ENCODE measurements at regions not wholly inside any gene's neighbourhood (a gene's known extent, or its start where the extent isn't known, plus 50 kb on each side); places are given as distances from the start of the nearest gene placed in this dataset.
A peak's percentile ranks its signal among the peaks of the same experiment; 100 is the strongest.

DNA sequence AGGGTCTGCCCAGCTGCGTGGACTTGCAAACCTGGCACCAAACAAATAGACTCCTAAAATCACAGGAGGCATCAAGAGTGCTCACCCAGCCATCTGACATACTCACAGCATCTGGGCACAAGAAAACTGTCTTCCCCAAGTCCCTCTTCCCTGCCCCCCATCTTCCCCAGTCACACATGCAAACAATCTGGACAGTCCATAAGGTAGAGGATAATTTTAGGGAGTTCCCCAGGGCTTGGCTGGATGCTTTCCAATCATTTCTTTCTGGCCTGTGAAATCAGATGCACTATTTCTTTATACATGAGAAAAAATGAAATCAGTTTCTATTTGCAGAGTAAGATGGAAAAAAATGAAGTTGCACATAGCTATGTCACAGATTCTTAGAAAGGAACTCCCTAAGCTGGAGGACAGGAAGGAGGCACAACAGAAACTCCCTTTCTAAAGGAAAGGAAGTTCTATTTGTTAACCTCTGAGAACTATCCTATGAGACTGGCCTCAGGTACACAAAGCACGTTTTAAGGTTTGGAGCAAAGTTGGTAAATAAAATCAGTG is 342.3 kb downstream of the HNRNPD start:
- no peak for DNase-seq (ENCODE audit: low read depth)

DNA sequence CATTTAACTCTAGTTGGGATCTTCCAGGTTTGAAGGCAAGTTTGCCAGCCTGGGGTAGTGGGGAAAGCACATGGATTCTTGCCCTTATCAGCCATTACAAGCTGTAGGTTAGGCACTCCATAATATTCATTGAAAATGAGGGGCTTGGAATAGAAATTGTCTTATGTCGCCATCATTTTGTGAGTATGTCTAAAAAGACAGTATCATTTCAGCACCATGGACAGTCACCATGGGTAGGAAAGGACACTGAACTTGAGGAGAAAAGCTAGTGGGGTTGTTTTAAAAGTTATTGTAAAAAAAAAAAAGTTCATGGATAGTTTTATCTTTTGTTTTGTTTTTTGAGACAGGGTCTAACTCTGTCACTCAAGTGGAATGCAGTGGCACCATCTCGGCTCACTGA is 356.1 kb downstream of the HNRNPD start:
- peak; percentile 1 for DNase-seq (ENCODE audit: low read depth)

DNA sequence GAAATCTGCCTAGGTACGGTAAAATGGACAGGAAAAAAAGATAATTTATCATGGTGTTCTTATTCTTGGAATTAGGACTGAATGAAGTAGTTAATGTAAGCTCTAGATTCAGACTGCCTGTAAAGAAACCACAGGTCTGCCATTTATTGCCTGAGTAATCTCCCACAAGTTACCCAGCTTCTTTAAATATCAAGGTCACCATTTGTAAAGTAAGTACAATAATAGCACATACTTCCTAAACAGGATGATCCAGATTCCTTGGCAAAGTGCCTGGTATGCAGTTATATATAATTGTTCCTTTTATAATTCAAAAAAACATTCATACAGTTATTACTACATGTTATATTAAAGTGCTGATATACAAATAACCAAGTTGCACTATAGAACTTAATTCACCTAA is 368.6 kb downstream of the HNRNPD start:
- DNase-seq (ENCODE audit: low read depth): no peak

DNA sequence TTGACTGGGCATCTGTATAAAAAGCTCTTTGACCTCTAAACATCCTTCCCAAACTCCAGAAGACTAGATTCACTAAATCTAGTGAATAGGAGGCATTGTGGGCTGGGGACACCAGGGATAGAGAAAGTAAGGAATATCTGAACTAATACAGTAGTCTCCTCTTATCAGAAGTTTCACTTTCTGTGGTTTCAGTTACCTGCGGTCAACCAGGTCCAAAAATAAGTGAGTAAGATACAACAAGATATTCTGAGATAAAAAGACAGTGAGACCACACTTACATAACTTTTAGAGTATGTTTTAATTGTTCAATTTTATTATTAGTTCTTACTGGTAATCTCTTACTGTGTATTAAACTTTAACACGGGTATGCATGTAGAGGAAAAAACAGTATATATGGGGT is 376.5 kb downstream of the HNRNPD start:
- no peak for DNase-seq (ENCODE audit: low read depth)

DNA sequence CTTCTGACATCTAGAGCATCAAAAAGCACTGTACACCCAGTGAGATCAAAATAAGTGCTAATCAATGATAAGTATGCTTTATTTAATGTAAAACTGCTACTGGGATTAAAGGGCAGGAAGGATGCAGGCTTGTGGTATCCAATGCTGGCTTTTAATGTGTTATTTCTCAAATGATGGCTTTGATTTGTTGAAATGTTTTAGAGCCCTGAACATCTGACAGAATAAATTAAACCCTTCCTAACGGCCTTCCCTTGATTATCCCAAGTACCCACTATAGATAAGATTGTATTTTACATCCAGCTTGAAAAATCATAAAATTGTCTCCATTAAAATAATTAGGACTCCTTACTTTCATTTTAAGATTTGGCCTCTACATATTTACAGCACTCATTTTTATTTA is 382.9 kb downstream of the HNRNPD start:
- DNase-seq (ENCODE audit: low read depth): no peak

DNA sequence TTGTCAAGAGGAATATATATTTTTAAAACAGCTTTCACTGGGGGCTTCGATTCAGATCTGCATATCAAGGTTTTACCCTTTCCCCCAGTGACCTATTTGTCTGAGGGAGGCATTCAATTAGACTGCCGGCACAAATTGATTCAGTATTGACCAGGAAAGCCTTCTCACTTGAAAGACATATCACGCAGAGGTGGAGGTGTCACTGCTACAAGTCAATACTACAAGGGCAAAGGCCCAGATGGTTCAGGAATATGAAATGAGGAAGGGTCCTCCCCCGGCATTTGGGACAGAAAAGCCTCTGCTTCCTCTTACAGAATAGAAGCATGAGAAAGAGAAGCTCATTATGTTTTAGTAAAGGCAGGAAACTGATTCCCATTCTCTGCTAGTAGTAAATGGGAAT is 383.6 kb downstream of the HNRNPD start:
- no peak for DNase-seq (ENCODE audit: low read depth)

DNA sequence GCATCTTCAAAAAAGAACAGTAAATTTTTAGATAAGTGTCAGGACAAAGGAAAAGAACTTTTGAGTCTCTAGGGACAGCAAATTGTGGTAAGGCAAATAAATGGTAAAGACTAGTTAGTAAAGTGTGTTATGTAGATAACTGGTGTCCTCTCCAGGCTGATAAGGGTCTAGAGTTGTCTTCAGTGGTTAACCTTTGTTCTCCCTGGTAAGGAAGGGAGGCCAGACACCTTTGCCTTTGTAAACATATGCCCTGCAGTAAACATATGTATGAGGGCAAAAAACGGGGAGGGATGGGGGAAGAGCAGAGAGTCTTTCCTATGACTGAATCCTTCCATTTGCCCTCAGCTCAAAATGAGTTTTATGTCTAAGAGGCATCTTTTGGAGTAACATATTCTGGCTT is 384.6 kb downstream of the HNRNPD start:
- no peak for DNase-seq (ENCODE audit: low read depth)

DNA sequence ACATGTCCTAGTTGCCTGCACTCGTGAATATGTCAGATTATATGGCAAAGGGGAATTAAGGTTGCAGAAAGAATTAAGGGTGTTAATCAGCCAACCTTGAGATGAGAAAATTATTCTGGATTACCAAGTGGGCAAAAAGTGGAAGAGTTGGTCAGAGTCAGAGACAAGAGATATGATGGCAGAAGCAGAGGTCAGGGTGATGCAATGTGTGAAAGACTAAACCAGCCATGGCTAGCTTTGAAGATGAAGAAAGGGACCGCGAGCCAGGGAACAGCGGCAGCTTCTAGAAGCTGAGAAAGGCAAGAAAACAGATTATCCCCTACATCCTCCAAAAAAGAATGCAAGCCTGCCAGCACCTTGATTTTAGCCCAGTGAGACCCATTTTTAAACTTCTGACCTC is 385.6 kb downstream of the HNRNPD start:
- no peak for DNase-seq (ENCODE audit: low read depth)

DNA sequence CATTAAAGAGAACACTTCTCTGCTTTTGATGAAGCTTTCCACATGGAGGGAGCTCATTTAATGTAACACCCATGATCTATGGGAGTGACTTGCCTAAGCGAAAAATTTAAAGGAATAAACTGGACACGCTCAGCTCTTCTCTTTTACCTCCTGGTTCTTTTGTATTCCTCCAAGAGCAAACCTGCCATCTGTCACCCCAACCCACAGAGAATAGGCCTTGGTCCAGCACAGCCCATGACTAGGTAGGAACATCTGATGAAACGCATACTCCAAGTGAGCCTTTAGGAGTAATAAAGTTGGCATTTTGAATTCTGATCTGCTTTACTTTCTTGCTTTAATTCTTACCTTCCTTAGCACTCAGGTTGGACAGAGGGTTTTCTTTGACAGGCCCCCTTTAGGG is 389.0 kb downstream of the HNRNPD start:
- DNase-seq (ENCODE audit: low read depth): no peak

DNA sequence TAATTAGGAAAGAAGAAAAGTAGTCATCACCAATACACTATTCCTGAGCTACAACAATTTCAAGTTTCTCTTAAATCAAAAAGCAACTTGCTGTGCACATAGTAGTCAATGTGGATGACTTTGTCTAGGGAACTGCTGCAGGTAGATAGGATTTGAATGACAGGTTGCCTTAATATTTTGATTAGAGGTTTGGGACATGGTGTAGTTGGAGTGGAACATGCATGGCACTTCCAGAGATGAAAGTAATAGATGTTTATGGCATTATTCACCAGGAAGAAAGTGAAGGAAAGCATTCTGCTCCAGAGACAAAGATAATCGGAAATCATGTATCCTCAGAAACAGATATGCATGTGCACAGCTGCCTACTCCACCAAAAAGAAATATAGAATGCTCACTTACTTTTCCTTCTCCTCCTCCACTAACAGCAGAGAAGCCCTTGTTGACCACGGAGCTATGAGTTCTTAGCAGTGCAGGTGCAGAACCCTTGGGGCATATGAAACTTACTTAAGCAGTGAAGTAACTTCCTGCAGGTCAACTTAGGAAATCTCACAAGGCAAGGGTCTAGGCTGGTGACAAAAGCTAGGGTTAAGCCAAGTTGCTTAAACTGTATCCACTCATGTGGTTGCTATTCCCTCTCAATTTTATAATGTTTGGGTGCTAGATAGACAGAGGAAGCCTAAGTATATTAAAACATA is 390.8 kb downstream of the HNRNPD start:
- DNase-seq (ENCODE audit: low read depth): no peak

DNA sequence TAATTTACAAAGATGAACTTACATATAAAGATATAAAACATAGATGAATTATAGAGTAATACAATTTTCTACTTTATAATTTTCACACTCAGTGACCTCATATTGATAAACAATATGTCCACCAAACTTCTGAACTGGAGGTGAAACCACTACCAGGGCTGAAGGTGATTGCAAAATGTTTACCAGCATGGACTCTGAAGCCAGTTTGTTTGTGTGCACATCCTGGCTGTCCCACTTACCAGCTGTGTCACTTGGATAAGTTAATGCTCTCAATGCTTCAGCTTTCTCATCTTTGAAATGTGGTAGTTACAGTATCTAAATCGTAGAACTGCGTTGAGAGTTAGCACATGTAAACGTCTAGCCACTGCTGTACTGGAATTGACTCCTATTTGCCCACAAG is 392.6 kb downstream of the HNRNPD start:
- DNase-seq (ENCODE audit: low read depth): no peak

DNA sequence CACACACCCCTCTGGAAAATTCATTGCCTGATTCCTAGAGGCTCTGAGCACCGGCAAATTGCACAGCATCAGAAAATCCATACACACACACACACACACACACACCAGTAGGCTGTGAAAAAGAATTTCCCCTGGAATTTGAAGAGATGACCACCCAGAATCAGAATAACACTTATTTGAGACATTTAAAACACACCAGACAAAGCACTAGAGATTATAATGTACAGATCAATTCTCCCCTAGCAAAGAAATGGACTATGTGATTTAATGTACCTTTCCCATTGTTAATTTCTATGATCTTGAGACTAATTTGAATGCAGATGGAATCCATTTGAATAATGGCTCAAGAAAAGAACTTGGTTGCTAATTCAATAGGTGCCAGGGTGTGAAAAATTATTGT is 399.3 kb downstream of the HNRNPD start:
- DNase-seq (ENCODE audit: low read depth): no peak

DNA sequence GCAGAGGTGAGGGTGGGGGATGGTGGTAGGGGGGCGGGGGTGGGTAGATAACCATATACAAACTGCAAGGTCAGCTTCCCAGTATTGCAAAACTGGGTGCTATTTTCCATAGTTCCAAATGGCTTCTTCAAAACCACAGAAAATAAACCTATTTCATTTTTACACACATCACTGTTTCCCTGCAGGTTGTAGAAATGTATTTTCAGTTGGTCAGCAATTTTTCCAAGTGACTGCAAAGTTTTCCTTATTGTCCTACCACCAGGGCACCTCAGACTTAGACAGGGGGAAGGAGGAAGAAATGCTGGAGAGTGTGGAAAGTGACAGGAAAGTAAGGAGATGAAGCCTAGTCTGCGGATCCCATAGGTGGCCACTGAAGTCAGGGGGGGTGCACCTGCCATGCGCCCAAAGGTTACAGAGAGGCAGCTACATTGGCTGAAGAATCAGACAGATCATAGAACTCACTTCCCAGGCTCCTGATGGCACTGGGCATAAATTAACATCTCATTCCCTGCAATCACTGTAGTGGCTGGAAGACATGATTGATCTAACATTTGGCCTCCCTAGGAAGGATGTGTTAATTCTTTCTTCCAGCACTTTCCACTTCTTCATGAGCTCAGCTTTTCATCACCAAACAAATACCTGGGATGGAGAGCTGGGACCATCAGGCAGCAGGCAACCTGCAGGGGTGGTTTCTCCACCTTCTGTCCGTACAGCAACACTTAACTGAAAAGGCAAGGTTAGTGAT is 402.0 kb downstream of the HNRNPD start:
- DNase-seq (ENCODE audit: low read depth): no peak

DNA sequence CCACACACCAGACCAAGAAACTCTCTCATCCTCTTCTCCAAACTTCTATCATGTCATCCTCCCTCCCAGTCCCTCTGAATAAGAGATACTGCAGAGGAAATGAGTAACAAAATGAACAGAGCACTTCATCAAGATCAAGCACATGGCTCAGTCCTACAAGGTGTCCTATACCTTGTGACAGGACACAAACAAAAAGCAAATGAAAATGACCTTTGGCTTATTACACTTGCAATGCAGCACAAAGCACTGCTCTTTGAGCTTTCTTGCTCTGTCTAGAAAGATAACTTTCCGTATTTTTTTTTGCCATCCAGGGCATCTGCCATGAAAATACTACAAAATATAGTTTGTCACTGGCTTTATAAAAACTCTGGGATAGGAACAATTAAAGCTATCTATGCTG is 402.7 kb downstream of the HNRNPD start:
- no peak for DNase-seq (ENCODE audit: low read depth)

DNA sequence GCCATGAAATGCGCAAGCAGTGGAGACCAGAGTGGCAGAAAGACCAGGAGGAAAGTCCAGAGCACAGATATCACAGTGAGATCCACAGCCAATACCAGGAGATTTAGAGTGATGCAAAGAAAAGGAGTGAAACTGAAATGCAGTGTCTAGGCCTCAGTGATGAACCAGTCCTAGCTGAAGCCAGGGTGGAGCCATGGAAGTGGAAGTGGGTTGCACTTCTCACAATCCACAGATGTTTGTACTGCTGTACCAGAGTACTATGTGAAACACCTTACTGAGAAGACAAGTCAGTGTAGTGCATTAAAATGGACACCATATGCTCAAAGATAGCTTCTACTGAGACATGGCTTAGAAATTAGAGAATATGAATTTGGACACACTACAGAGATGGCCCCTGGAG is 403.3 kb downstream of the HNRNPD start:
- no peak for DNase-seq (ENCODE audit: low read depth)

DNA sequence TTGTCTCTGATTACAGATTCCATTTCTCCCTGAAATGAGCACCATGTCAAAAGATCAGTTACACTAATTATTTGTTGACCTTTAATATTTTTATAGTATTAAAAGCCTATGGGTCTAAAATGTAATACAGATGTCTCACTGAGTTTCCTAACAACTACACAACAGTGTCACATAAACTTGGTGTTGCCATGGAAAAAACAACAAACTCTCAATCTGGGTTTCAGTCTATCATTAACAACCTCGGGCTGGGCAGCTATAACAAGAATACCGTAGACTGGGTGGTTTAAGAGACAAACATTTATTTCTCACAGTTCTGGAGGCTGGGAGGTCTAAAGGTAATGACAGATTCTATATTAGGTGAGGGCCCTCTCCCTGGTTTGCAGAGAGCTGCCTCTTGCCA is 407.1 kb downstream of the HNRNPD start:
- no peak for DNase-seq (ENCODE audit: low read depth)

DNA sequence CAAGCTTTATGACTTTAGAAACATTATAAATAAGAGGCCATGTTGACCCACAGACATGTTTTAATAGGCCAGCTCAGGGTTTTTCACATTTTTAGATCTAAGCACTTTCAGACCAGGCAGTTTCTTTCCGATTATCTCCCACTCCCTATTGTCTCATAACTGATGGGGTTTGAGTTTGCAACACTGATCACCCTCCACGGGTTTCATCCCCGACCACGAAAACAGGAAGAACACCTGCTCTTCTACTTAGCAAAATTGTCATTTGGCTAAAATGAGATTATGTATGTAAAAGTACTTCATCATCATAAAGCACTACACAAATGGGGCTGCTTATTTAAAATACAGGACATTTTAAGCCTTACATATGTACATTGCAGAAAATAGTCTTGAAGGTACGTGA is 407.9 kb downstream of the HNRNPD start:
- no peak for DNase-seq (ENCODE audit: low read depth)

DNA sequence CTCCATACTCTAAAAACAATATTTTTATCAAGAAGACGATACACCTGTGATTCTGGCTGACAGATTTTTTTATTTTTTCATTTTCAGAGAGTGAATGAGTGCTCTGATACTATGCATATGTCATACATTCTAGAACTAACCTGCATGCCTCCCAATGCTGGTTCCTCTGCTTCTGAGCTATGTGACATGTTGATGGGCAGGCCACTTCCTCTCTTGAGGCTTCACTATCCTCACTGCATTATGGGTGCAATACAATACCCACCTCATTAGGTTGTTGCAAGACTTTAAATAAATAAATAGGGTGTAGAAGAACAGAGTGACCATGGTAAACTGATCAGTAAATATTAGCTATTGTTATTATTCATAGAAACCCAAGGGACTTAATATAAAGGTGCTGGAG is 408.3 kb downstream of the HNRNPD start:
- DNase-seq (ENCODE audit: low read depth): no peak

DNA sequence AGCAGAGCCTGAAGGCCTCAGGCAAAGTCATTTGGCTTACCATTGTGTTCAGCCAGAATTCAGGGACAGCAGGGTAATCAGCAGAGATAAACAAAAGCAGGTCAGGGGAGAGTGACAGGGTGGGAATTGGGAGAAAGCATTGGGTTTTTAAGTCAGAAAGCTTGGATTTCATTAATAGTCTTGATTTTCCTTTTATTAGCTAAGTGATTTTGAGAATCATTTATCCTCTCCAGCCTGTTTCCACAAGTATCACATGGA is 410.1 kb downstream of the HNRNPD start:
- DNase-seq (ENCODE audit: low read depth): no peak

DNA sequence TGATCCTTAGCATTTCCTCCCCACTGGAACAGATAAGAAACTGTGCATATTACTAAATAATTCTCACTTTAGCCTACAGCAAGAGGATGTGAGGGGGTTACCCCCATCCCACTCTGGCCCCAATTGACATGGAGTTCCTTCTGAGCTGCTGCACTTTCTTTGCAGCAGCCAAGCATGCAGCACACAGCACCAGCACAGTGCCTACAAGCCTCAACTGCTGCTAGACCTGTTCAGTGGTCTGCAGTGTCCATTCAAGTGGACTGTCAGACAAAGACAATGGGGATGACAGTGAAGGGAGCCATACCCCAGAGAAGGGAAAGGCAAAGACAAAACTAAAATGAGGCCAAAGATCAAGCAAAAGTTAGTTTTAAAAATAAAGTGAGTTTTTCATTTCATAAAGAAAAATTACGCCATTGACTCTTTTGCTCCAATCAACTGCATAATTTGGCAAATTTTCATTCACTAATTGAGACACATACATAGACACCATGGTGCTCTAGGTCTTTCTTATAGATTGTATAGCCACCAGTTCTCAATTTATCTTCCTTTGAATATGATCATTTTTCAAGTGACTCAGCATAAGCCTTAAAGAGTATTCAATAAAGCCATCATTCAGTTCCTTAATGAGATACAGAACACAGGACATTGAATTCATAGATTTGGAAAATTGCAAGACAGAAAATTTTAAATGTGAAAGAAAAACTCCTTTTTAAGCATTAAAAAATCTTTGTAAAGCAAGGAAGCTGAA is 410.6 kb downstream of the HNRNPD start:
- no peak for DNase-seq (ENCODE audit: low read depth)

DNA sequence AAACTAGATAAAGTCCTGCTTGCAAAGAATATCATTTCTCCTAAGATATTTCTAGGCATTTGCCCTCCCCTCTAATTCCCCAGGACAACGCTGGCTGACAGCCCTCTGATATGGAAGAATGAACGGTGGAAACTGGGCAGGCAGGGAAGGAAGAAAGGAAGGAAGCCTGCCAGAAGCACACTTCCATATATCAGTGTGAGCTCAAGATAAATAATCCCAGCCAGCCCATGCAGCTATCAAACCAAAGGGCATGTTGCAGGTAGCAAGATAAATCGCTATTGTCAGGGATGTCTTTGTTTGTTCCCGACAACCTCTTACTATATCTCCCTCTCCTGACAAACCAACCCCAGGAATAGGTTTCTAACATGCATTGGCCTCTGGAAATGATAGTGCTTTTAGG is 412.8 kb downstream of the HNRNPD start:
- DNase-seq (ENCODE audit: low read depth): no peak

DNA sequence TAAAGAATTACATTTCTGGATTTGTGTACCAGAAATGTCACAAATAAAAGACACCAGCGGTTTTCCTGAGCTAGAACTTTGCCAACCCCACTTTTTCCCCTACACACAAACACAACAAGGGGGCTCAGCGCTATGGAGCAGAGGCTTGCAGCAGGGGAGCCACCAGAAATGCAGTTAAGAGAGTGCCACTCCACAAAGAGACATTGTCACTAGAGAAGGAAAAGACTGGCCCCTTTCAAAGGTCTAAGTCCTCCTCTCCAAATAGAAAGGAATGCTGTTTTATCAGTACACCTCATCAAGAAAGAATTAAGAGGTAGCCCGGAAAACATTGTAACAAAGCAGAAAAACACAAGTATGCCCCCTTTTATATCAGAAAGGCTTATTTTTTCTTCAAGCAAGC is 419.5 kb downstream of the HNRNPD start:
- no peak for DNase-seq (ENCODE audit: low read depth)

DNA sequence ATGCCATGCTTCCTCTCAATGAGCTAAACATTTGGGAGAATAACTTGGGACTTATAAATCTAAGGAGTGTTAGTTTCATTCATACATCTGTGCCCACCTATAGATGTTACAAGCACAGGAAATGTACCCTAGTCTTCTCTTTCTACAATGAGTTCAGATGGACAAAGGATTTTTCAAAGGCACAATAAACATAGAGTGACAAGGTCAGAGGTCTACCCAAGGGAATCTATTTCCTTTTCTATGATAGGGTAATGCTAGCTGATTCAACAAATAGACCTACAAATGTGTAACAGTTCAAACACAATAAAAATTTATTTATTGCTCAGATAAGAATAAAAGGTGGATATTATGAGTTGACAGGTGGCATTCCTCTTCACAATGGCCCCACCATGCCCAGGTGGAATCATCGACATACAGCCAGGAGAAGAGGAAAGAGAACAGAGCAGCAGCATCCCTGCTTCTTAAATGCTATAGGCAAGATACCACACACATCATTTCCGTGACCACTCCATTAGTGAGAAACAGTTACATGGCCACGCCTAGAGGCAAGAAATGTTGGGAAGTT is 421.8 kb downstream of the HNRNPD start:
- no peak for DNase-seq (ENCODE audit: low read depth)
